D721Med (cell line): ENCODE measurements at regions not wholly inside any gene's neighbourhood (a gene's known extent, or its start where the extent isn't known, plus 50 kb on each side); places are given as distances from the start of the nearest gene placed in this dataset.

ENCODE experiments used
- DNase-seq: peaks from one replicate; pipeline ENCODE4 v3.0.0; 2011; ENCODE audit warnings: low spot score; ENCODE audit not compliant: insufficient read length
- FAIRE-seq: peaks from 2 replicates; lab custom pipeline; 2011; peaks lifted over from hg19 to GRCh38; lab: Jason Lieb, UNC
- CTCF ChIP-seq: IDR thresholded peaks from 2 replicates; pipeline ENCODE4 v1.5.1; 2012; ENCODE audit warnings: mild to moderate bottlenecking, control low read depth; ENCODE audit not compliant: insufficient read depth; ENCODE audit errors: missing control alignments

- no peak for FAIRE-seq
- DNase-seq = no peak
- TF ChIP-seq CTCF = no peak
These were observed 58.6 kb upstream of the SPRY2 start for GRCh38 chr13:80399340-80400163.
